KMS-11 (cell line): ENCODE measurements at regions not wholly inside any gene's neighbourhood (a gene's known extent, or its start where the extent isn't known, plus 50 kb on each side); places are given as distances from the start of the nearest gene placed in this dataset.

ENCODE experiments used
- H2AFZ ChIP-seq: fragments of 200-600 bp; sonication (generic); 2 replicates; pipeline ENCODE4 v1.6.1; 2016; ENCODE audit warnings: antibody characterized with exemption, mixed run types, low read depth
- H3K27ac ChIP-seq: fragments of 200-600 bp; sonication (generic); 2 replicates; pipeline ENCODE4 v1.6.1; 2016; ENCODE audit warnings: mild to moderate bottlenecking, mixed run types
- H3K27me3 ChIP-seq: fragments of 200-600 bp; sonication (generic); 2 replicates; pipeline ENCODE4 v1.6.1; 2017; ENCODE audit warnings: mild to moderate bottlenecking, low read depth, mixed run types, moderate library complexity; ENCODE audit not compliant: insufficient read depth
- H3K36me3 ChIP-seq: fragments of 200-600 bp; sonication (generic); 2 replicates; pipeline ENCODE4 v1.6.1; 2017; ENCODE audit warnings: mild to moderate bottlenecking, mixed run types; ENCODE audit not compliant: insufficient read depth
- H3K4me1 ChIP-seq: fragments of 200-600 bp; sonication (generic); 2 replicates; pipeline ENCODE4 v1.6.1; 2016; ENCODE audit warnings: mild to moderate bottlenecking, low read depth, mixed run types; ENCODE audit not compliant: poor library complexity, severe bottlenecking
- H3K4me2 ChIP-seq: fragments of 200-600 bp; sonication (generic); 2 replicates; pipeline ENCODE4 v1.7.0; 2016; ENCODE audit warnings: mild to moderate bottlenecking, mixed run types
- H3K4me3 ChIP-seq: fragments of 200-600 bp; sonication (generic); IDR thresholded peaks from 2 replicates; pipeline ENCODE4 v1.6.1; 2017; ENCODE audit warnings: low read depth, low read length, mixed read lengths; ENCODE audit not compliant: insufficient read depth
- H3K79me2 ChIP-seq: fragments of 200-600 bp; sonication (generic); 2 replicates; pipeline ENCODE4 v1.6.1; 2016; ENCODE audit warnings: low read depth, mixed run types; ENCODE audit not compliant: insufficient read depth
- H3K9ac ChIP-seq: fragments of 200-600 bp; sonication (generic); 2 replicates; pipeline ENCODE4 v1.6.1; 2016; ENCODE audit warnings: mild to moderate bottlenecking, mixed run types
- H4K20me1 ChIP-seq: fragments of 200-600 bp; sonication (generic); 2 replicates; pipeline ENCODE4 v1.6.1; 2016; ENCODE audit warnings: mild to moderate bottlenecking, mixed run types; ENCODE audit not compliant: insufficient read depth
- CTCF ChIP-seq: fragments of 200-600 bp; sonication (generic); conservative IDR thresholded peaks from 2 replicates; pipeline ENCODE4 v1.6.1; 2017; ENCODE audit warnings: low read depth, mild to moderate bottlenecking, antibody characterized with exemption, low read length, moderate library complexity, mixed read lengths

- Histone ChIP-seq H2AFZ (no peak overlapping the region), H3K4me1 (no peaks in the 10 kb centered on the region), H3K27me3 (peaks cover 71% of the 10 kb centered on the region; the same call in 1 of the 2 replicates), H3K79me2 (no peaks in the 10 kb centered on the region), H3K27ac (no peak overlapping the region), H3K4me2 (no peak overlapping the region), H3K36me3 (no peaks in the 10 kb centered on the region), H3K4me3 (no peak overlapping the region), H3K9ac (no peak overlapping the region), H4K20me1 (no peaks in the 10 kb centered on the region)
- TF ChIP-seq CTCF: no peak
These were observed 51.2 kb downstream of the FOXL3 start for GRCh38 chr7:340979-341694.

DNA sequence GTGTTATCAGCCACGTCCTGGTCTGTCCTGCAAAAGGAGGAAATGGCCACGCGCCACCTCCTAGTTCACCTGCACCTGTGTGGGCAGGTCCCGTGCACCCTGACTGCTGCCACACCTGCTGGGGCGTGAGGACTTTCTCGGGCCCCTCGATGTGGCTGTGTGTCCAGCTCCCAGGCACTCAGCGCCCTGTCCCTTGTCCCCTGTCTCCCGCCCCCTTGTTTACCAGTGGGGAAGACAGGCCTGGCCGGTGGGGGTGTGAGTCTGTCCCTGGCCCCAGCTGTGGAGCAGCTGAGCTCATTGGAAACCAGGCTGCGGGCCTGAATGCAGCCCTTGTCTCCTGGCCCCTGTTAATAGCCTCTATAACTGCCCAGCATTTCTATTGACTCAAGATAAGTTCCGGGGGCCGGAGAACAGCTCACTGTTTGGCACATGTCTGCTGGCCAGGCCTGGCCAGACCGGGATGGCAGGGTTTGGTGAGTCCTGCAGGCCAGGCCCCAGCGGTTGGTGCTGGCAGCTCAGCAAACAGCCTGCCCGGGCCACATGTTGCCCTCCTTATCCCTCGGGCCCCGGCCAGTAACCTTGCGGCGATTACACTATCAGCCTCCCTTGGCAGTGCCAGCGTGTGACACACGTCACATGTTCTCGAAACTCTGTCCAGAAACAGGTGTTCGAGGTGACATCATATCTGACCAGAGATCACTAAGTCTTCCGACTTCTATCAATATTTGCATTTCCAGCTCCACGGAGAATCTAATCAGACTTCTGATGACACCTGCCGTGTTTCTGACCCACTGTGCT lies 52.1 kb downstream of the FOXL3 start:
- H3K27ac ChIP-seq: no peak overlapping the region
- H3K4me1 ChIP-seq: no peaks in the 10 kb centered on the region
- H4K20me1 ChIP-seq: no peaks in the 10 kb centered on the region
- no peak for TF ChIP-seq CTCF
- no peak overlapping the region for H2AFZ ChIP-seq
- peaks cover 71% of the 10 kb centered on the region; the same call in 1 of the 2 replicates for H3K27me3 ChIP-seq
- no peak overlapping the region for H3K4me2 ChIP-seq
- no peak overlapping the region for H3K4me3 ChIP-seq
- no peak overlapping the region for H3K9ac ChIP-seq
- H3K79me2 ChIP-seq: no peaks in the 10 kb centered on the region
- no peaks in the 10 kb centered on the region for H3K36me3 ChIP-seq

- Histone ChIP-seq H2AFZ (no peak overlapping the region), H3K4me2 (no peak overlapping the region), H3K27ac (no peak overlapping the region), H3K9ac (no peak overlapping the region), H3K27me3 (peaks cover 71% of the 10 kb centered on the region; the same call in 1 of the 2 replicates), H3K36me3 (no peaks in the 10 kb centered on the region), H4K20me1 (no peaks in the 10 kb centered on the region), H3K4me3 (no peak overlapping the region), H3K4me1 (no peaks in the 10 kb centered on the region), H3K79me2 (no peaks in the 10 kb centered on the region)
- TF ChIP-seq CTCF: no peak
These were observed 52.8 kb downstream of the FOXL3 start for GRCh38 chr7:342681-343216.

GRCh38 chr7:343227-343822 lies 53.4 kb downstream of the FOXL3 start:
- no peaks in the 10 kb centered on the region for H3K79me2 ChIP-seq
- no peak for TF ChIP-seq CTCF
- no peak overlapping the region for H3K4me2 ChIP-seq
- H3K27ac ChIP-seq: no peak overlapping the region
- H3K27me3 ChIP-seq: peaks cover 70% of the 10 kb centered on the region; the same call in 1 of the 2 replicates
- H3K9ac ChIP-seq: no peak overlapping the region
- H2AFZ ChIP-seq: no peak overlapping the region
- no peak overlapping the region for H3K4me3 ChIP-seq
- no peaks in the 10 kb centered on the region for H3K36me3 ChIP-seq
- H3K4me1 ChIP-seq: no peaks in the 10 kb centered on the region
- no peaks in the 10 kb centered on the region for H4K20me1 ChIP-seq
